Hypothalamus (tissue), 51 donors: ENCODE measurements at regions not wholly inside any gene's neighbourhood (a gene's known extent, or its start where the extent isn't known, plus 50 kb on each side); places are given as distances from the start of the nearest gene placed in this dataset.
"Not testable (repeated sequence)": the region's sequence is repeated elsewhere in the genome, so short reads cannot be mapped to it uniquely, and the experiment has no call there.

ENCODE experiments used
- DNase-seq, 51 donors: peaks; one replicate each; lab custom pipeline; 2025; lab: John Stamatoyannopoulos, UW

DNA sequence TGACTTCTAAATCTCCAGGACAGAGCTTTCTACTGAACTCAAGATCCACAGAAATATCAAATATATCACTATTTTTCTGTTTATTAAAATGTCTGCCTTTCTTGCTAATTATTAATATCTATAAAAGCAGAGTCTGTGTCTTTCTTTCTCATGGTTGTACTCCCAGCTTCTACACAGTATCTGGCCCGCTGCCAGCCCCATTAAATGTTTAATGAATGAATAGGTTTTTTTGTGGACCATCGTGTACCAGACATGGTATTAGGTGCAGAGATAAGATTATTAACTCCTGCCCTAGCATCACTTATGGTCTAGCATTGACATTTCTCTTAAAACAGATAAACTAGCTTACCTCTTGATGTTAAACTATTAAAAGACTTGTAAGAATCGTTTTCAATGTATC lies 111.4 kb upstream of the RBMS3 start:
- no peak for DNase-seq

DNA sequence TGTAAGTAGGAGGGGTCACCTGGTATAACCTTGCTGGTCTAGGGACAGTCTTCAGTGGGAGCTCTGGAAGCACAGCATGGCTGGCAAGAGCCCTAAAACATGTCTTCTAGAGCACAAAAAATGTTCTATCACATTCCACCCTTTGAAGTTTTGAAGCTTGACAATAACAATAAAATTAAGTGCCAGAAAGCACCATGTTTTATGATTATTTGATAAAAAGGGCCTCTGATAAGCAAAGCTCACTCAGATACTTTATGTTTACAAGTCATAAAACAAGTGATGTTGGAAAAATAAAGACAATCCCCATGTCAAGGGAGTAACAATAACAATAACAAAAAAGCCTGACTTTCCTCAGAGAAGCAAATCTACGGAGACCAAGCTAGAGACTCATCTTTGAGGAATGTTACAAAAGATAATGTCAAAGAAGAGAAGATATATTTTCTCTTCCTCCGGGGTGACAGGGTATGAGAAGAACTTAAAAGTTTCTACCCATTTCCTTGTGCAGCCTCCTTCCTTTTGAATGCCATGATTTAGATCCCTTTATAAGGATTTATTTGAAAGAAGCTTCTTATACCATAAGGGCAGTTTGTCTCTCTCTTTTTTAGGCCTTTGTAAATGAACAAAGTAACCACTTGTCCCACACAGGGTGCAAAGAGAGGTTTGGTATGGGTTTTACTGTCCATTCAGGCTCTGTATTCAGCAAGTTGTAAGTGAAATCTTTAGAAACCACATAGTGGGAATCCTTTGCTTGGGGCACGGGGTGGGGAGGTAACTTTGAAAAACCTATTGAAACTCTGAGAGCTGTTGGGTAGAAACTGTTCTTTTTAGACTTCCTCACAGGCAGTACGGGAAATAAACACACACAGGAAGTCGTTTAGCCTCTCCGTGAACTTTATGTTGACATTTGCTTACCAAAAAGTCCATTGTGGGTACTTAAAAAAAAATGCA lies 109.6 kb upstream of the RBMS3 start:
- no peak for DNase-seq

DNA sequence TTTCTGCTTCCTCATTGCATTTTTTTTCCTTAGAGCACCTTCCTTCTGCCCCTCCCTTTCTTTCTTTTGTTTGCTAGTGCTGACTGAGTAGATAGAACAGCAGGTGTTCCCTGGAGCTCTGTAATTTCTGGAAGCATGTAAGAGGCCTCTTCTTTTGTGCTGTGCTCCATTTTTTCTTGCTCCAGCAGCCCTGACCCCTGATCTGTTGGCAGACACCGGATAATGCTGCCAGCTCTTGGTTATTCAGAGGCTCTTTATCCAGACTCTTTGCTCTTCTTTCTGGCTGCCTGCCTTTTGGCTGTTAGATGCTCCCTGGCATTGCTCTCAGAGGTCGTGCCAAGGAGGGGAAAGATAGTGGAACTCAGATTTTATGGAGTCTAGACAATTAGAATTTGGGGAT lies 104.4 kb upstream of the RBMS3 start:
- DNase-seq, result peak in 18 of 51 donors; percentile 1 to 34 (median 6)

DNA sequence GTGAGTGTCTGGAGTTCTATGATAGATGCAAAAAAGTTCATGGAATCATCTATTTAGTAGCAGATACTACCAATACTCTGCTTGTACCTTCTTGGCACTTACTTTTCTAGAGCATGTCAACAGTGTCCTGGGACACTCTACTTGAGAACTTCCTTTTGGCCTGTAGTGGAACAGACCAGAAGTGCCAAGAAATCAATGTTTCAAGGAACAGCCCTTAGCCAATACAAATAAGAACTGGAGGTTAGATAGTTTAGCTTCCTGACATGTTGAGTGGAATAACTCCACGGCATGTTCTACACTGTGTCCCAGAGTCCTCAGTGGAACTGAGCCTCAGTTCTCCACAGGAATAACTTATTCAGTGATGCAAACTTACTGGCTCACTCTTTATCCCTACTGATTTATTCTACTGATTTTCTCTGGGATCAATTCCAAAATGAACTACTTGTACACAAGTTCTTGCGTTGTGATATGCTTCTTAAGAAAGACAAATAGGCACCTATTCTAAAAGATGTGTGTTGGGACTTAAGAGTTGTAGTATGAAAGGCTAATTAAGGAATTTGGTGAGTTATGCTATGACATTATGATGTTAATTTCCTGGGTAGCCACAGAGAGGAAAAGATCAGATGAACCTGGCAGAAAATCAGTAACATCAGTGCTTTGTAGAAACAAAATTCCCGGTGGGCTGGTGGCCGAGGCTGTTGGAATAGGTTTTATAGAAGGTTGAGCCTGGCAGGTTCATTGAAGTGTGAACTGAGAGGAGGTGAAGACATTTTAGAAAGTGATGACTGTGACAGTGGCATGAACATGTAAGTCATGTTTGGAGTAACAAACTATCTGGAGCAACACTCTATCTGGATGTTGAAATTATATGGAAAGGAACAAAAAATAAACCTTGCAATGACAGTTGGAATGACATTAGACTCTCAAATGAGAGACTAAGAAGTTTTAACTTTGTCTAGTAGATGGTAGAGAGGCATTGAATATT lies 101.8 kb upstream of the RBMS3 start:
- no peak for DNase-seq

DNA sequence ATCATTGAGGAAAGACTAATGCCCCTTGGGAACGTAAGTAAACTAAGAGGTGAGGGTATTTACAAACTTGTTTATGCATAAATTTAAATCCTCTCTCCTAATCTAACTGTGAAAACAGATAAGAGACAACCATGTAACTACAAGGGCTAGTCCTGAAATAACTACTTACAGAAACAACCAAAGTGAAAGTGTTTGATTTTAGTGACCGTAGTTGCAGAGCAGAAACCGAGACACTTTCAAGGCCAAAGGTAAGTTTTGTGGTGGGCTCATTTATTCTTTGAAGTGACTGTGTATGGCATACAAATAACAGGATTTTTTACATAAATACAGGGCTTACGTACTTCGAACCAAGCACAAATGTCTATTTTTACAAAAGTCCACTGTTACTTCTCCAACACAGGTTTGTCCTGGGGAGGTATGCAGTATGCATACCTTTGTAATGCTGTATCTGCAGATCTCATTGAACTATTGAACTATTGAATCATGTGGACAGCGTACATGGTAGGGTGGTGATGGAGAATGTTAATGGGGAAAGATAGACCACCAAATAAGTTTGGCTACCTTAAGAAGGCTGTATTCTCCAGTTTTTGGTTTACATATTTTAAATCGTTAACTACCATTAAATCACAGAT lies 99.6 kb upstream of the RBMS3 start:
- DNase-seq, result no peak

DNA sequence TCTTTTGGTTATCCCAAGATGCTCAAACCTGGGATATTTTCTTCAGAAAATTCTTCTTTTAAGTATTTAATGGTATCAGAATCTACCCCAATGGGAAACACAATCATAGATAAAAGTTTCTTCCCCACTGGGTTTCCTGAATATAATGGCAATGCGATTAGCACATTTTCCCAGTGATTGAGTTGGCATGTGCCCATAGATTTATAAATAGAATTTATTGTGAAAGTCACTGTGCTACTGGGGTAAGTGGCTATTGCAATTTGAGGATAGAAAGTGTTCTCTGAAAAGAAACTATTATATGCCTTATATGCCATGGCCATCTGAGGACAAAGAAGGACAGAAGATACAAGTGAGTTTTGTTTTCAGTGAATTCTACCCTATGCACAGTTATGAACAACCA lies 99.0 kb upstream of the RBMS3 start:
- no peak for DNase-seq

DNA sequence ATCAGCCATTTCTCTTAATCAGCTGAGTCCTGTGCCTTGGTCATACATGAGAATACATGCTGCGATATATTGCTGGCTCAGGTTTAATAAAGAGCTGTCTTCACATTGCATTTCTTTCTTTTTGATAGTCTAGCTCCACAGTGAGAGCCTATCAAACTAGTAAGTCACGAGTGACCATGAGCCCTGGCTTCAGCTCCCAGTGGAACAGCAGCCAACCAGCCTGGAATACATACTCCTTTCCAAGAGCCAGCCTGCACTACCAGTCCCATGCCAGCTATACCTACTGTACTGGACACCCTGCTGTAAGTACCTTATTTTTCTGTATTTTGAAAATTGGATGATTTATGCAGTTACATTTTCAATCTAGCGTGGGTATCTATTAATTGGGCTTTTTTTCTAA lies 98.0 kb upstream of the RBMS3 start:
- DNase-seq, result not testable (repeated sequence)

DNA sequence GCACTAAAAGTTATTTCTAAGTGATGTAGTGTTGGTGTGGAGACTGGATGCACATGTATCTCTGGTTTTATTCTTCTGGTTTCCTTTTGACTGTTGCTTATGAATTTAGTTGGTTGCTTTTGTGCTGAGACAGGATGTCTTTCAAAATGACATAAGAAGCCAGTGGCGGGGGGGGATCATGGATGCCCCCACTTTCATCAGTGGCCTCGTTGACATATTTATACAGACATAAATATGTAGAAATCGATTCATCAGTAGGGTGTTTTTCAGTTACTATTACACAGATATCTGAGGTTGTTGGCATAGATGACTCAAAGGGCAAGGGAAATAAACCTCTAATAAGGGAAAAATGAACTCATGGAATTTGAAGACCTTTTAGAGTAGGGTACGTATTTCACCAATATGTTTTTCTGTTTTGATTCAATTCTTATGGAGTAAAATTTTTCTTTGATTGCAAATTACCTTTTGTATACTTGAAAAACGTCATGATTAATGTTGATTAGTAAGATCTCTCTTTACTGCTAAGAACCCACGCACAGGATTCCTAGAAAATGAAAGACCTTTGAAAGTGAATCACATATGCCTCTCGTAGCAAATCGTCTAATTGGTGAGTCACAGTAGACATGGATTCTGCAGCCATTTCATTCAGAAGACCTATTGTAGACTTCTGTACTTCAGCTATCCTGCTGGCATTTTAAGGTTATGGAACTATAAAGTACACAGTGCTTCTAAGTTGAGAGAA lies 97.4 kb upstream of the RBMS3 start:
- DNase-seq, result no peak

DNA sequence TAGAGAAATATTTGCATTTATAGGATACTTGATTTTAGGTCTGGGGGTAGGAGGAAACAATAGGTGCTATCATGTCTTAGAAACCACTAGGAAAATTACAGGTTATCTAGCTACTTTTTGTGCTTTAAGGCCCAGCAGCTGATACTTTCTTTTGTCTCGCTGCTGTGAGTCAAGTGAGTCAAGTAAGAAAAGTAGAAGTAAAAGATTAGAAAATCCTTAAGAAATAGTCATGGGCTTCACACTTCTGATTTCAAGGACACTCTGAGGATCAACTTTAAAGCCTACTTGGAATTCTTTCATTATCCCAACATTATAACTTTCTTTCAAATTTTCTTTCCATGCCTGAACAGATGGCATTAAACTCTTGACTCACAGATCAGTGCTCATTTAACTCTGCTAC lies 95.2 kb upstream of the RBMS3 start:
- DNase-seq, result no peak

DNA sequence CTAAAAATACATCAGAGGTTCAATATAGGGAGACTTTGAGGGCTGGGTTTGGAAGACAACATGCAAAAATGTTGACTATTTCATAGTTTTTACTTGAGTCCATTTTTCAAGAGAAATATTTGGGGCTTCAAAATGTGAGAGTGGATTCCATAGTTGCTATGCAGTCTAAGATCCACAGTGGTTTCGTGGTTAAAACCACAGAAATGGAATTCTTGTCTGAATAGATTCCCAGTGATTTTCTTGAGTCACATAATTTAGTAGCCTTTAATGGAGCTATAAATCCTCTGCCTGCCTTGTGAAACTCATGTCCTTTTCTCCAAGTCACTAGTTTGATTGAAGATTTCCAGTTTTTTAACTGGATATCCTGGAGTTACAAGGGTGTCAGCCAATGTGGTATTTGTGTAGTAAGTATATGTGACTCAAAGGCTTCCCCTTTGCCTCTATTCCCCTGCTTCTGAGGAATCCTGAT lies 94.7 kb upstream of the RBMS3 start:
- DNase-seq, result no peak

DNA sequence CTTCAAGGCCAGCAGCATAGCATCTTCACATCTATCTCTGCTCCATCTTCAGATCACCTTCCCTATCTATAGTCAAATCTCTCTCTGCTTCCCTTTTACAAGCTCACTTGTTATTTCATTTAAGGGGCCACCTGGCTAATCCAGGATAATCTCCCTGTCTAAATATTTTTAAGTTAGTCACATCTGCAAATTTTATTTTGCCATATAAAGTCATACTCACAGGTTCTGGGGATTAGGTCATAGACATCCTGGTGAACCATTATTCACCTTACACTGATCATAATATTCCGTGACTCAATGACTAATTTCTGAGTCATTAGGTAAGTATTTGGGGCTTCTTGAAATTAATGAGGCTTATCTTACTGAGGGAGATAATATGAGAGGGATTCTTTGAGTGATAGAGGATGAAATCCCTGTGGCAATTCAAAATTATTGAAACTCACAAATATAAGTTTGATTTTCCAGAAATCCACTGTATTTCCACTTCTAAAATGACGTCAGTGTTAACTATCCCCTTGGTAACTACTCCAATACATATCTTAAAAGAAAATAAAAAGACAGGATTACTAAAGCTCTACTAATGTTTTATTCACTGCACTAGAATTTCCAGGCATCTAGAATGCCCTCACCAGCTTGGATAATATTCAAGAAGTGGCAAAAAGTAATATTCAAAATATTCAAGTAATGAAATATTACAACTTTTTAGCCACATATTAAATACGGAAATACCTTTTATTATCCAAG lies 93.7 kb upstream of the RBMS3 start:
- no peak for DNase-seq

DNA sequence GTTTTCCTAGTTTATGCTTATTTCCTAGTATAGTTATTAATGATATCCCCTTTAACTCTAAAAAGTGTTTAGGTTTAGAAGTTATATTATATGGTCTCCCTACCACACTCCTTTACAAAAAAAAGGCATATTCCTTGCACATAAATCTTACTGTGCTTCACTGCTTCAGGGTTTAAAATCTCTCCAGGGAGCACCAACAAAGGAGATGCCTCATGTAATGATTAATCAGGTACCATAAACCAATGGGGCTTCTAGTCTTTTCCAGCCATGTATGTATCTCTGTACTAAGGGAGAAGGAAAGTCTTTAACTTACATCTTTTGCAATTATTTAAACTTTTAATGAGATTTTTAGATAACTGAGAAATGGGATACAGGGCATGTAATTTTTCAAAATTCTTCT lies 91.5 kb upstream of the RBMS3 start:
- DNase-seq, result no peak

DNA sequence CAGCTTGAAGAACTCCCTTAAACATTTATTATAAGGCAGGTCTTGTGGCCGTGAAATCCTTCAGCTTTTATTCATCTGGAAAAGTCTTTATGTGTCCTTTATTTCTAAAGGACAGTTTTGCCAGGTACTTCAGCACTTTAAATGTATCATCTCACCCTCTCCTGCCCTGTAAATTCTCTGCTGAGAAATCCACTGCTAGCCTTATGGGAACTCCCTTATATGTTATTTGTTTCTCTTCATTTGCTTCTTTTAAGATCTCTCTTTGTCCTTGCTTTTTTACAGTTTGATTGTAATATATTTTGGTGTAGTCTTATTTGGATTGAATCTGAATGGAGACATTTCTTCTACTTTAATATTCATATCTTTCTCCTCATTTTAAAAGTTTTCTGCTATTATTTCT lies 86.7 kb upstream of the RBMS3 start:
- DNase-seq, result no peak

DNA sequence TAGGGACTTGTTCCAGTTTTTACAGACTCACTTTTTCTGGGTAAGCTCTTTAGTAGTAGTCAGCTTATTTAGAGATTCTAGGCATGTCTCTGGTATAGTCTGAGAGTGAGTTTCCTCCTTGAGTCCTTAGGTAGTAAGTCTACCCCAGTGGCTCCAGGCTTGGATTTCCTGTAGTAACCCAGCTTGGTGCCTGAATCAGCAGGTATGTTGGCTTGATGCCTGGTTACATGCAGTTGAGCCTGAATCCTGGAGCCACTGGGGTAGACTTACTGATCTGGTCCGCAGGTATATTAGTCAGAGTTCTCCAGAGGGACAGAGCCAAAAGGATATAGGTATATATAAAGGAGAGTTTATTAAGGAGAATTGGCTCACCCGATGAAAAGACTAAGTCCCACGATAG lies 85.8 kb upstream of the RBMS3 start:
- no peak for DNase-seq

DNA sequence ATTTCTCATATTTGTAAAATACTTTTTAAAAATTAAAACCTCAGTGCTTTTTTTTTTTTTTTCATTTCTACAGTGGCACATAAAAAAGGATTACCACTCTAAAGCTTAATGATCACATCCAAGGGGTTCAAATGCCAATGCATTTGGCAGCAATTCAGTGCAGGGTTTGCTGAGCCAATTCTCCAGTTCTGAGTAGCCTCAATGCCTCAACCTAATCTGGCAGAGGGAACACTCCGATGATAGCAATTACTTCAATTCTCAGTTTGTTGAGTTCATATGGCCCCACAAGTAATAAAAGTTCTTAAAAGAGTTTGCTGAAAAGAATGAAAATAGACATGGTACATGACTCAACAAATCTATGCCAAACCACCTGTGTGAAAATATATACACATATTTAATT lies 79.3 kb upstream of the RBMS3 start:
- peak in 11 of 51 donors; percentile 0 to 42 (median 2) for DNase-seq

DNA sequence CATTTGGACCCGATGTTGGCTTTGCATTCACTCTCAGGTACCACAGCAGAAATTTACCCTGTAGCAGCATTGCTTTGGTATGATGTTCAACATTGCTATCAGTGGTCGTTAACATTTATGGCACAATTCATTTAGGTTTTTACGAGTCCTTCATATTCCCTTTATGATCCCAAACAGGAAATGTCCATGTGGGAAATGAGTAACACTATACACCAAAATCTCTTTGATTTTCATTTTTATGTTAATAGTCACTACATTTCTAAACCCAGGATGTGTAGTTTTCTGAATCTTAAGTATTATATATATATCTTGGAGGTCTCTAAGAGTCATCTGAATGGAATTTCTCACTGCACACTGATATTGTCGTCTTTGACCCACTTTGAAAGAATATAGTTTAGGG lies 78.5 kb upstream of the RBMS3 start:
- no peak for DNase-seq

DNA sequence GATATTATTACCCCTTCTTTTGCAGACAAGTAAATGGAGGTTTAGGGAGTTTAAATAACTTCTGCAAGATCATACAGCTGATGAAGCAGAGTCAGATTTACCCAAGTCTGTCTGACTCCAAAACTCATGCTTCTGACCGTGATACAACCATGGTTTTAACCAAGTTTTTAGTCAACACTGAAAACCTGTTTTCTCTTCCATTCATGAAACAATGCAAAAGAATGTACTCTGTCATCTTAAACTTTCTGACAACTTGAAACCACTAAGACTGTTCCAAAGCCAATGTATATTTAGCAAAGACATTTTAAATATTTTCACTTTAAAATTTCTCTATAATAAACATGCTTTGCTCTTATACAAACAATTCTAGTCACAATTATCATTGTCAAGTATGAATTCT lies 77.0 kb upstream of the RBMS3 start:
- DNase-seq, result no peak

DNA sequence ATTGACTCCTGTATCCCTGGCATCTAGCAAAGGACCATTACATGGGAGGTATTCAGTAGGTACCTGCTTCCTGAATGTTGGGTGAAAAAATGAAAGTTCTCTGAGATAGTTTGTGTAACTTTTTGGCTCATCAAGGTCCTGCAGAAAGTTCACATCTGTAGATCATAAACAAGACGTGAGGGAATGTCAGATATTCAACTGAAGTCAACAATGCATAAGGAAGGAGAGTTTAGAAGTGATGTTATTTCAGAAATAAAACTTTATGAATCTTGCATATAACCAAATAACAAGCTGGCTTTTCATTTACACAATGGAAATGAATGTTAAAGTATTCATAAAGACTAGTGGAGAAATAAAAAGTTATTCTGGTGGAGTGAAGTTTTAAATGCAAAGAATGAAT lies 73.4 kb upstream of the RBMS3 start:
- no peak for DNase-seq

DNA sequence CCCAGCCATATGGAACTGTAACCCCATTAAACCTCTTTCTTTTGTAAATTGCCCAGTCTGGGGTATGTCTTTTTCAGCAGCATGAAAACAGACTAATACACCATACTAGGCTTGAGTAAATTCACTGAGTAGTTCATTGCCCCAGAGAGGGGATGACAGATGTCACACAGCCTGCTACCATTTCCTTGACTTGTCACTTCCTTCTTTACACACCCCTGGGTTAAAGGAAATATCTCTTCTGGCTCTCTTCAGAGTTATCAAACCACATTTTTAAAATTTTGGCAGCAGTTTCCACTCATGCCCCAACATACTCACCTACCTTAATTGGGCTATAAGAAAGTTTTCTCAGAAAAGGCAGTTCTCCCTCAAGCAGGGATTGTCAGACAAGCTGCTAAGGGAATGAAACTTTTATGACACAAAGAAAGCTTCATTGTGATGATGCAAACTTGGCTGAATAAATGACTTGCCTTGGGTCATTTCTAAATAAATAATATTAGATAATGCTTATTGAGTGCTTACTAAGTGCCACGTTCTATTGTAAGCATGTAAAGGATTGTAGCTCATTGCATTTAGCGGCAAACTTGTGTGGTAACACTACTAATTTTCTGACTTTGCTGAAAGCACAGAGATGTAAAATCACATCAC lies 68.0 kb upstream of the RBMS3 start:
- no peak for DNase-seq
